GM18907 (cell line): ENCODE measurements at regions not wholly inside any gene's neighbourhood (a gene's known extent, or its start where the extent isn't known, plus 50 kb on each side); places are given as distances from the start of the nearest gene placed in this dataset.
"Not testable (repeated sequence)": the region's sequence is repeated elsewhere in the genome, so short reads cannot be mapped to it uniquely, and the experiment has no call there.

Experiments used
- ATAC-seq: cut with Tn5 transposase; IDR thresholded peaks from one replicate; pipeline ENCODE4 v1.9.1; 2021; ENCODE audit warnings: mild to moderate bottlenecking, moderate library complexity; ENCODE audit not compliant: unreplicated experiment

GRCh38 chr2:81078102-81078501 is 773.5 kb upstream of the LRRTM1 start:
- no peak for ATAC-seq

- no peak for ATAC-seq
Observed at GRCh38 chr2:81077396-81077795, 772.8 kb upstream of the LRRTM1 start.

- no peak for ATAC-seq
Observed at GRCh38 chr2:81073412-81073811, 768.9 kb upstream of the LRRTM1 start.

- no peak for ATAC-seq
Observed at GRCh38 chr2:81068144-81068543, 763.6 kb upstream of the LRRTM1 start.

- no peak for ATAC-seq
Observed at GRCh38 chr2:81061016-81061415, 756.5 kb upstream of the LRRTM1 start.

- ATAC-seq = no peak
Observed at GRCh38 chr2:81050580-81051095, 746.1 kb upstream of the LRRTM1 start.

- no peak for ATAC-seq
Observed at GRCh38 chr2:81043681-81044080, 739.1 kb upstream of the LRRTM1 start.

GRCh38 chr2:81007104-81007503 is 702.6 kb upstream of the LRRTM1 start:
- ATAC-seq = no peak

GRCh38 chr2:81002906-81003305 is 698.4 kb upstream of the LRRTM1 start:
- no peak for ATAC-seq

GRCh38 chr2:80987466-80987865 is 682.9 kb upstream of the LRRTM1 start:
- no peak for ATAC-seq

GRCh38 chr2:80969900-80970299 is 665.3 kb upstream of the LRRTM1 start:
- ATAC-seq = no peak

GRCh38 chr2:80968450-80968849 is 663.9 kb upstream of the LRRTM1 start:
- ATAC-seq = no peak

- ATAC-seq = no peak
Observed at GRCh38 chr2:80947601-80948130, 643.1 kb upstream of the LRRTM1 start.

- no peak for ATAC-seq
Observed at GRCh38 chr2:80943487-80943886, 638.9 kb upstream of the LRRTM1 start.

GRCh38 chr2:80942766-80943165 is 638.2 kb upstream of the LRRTM1 start:
- no peak for ATAC-seq

GRCh38 chr2:80938463-80938862 is 633.9 kb upstream of the LRRTM1 start:
- no peak for ATAC-seq

- ATAC-seq = not testable (repeated sequence)
Observed at GRCh38 chr2:80931820-80932219, 627.3 kb upstream of the LRRTM1 start.

GRCh38 chr2:80930777-80931176 is 626.2 kb upstream of the LRRTM1 start:
- ATAC-seq = no peak

- ATAC-seq = no peak
Observed at GRCh38 chr2:80926168-80926567, 621.6 kb upstream of the LRRTM1 start.

- ATAC-seq = no peak
Observed at GRCh38 chr2:80896576-80896975, 592.0 kb upstream of the LRRTM1 start.

GRCh38 chr2:80894486-80894885 is 589.9 kb upstream of the LRRTM1 start:
- ATAC-seq = no peak

- ATAC-seq = no peak
Observed at GRCh38 chr2:80893711-80894110, 589.2 kb upstream of the LRRTM1 start.

- no peak for ATAC-seq
Observed at GRCh38 chr2:80889009-80889408, 584.5 kb upstream of the LRRTM1 start.
